ENCODE measurements at regions not wholly inside any gene's neighbourhood (a gene's known extent, or its start where the extent isn't known, plus 50 kb on each side); places are given as distances from the start of the nearest gene placed in this dataset.

- TF ChIP-seq AFF4 (CRISPR knock-in tag; IDR thresholded peaks at IDR 0.05; ENCODE audit: borderline replicate concordance): no peak
- no peak for TF ChIP-seq CTCF (IDR thresholded peaks at IDR 0.05)
- TF ChIP-seq ATF3 (CRISPR knock-in tag; conservative IDR thresholded peaks at IDR 0.05): no peak
- no peak for TF ChIP-seq HMGXB4 (CRISPR knock-in tag; IDR thresholded peaks at IDR 0.05)
- TF ChIP-seq ARID4B (CRISPR knock-in tag; IDR thresholded peaks at IDR 0.05; ENCODE audit: borderline replicate concordance): no peak
These were observed 113.3 kb upstream of the SOX5 start for GRCh38 chr12:24062642-24063245.

Measured in WTC11 (cell line).